ENCODE measurements at regions not wholly inside any gene's neighbourhood (a gene's known extent, or its start where the extent isn't known, plus 50 kb on each side); places are given as distances from the start of the nearest gene placed in this dataset.

GRCh38 chr4:14504162-14504561 lies 498.1 kb upstream of the CPEB2 start:
- DNase-seq, result no peak

GRCh38 chr4:14513471-14513870 lies 488.8 kb upstream of the CPEB2 start:
- no peak for DNase-seq

GRCh38 chr4:14515556-14515955 lies 486.7 kb upstream of the CPEB2 start:
- DNase-seq, result no peak

- no peak for DNase-seq
Observed at GRCh38 chr4:14518136-14518535, 484.1 kb upstream of the CPEB2 start.

- no peak for DNase-seq
Observed at GRCh38 chr4:14520171-14520570, 482.1 kb upstream of the CPEB2 start.

GRCh38 chr4:14524276-14524675 lies 478.0 kb upstream of the CPEB2 start:
- no peak for DNase-seq

GRCh38 chr4:14528918-14529317 lies 473.4 kb upstream of the CPEB2 start:
- DNase-seq, result no peak

GRCh38 chr4:14529653-14530052 lies 472.6 kb upstream of the CPEB2 start:
- no peak for DNase-seq

GRCh38 chr4:14532436-14532835 lies 469.8 kb upstream of the CPEB2 start:
- DNase-seq, result no peak

- no peak for DNase-seq
Observed at GRCh38 chr4:14539246-14539645, 463.0 kb upstream of the CPEB2 start.

GRCh38 chr4:14545163-14545562 lies 457.1 kb upstream of the CPEB2 start:
- no peak for DNase-seq

- DNase-seq, result no peak
Observed at GRCh38 chr4:14545807-14546206, 456.5 kb upstream of the CPEB2 start.

- no peak for DNase-seq
Observed at GRCh38 chr4:14552119-14552518, 450.2 kb upstream of the CPEB2 start.

- no peak for DNase-seq
Observed at GRCh38 chr4:14559646-14560045, 442.6 kb upstream of the CPEB2 start.

GRCh38 chr4:14560577-14560976 lies 441.7 kb upstream of the CPEB2 start:
- DNase-seq, result no peak

GRCh38 chr4:14562901-14563300 lies 439.4 kb upstream of the CPEB2 start:
- no peak for DNase-seq

GRCh38 chr4:14564281-14564680 lies 438.0 kb upstream of the CPEB2 start:
- no peak for DNase-seq

GRCh38 chr4:14566518-14566917 lies 435.8 kb upstream of the CPEB2 start:
- DNase-seq, result no peak

GRCh38 chr4:14568351-14568750 lies 433.9 kb upstream of the CPEB2 start:
- DNase-seq, result no peak

- DNase-seq, result no peak
Observed at GRCh38 chr4:14575289-14575688, 427.0 kb upstream of the CPEB2 start.

GRCh38 chr4:14575919-14576318 lies 426.4 kb upstream of the CPEB2 start:
- no peak for DNase-seq

GRCh38 chr4:14580061-14580460 lies 422.2 kb upstream of the CPEB2 start:
- no peak for DNase-seq

- DNase-seq, result no peak
Observed at GRCh38 chr4:14581741-14582140, 420.5 kb upstream of the CPEB2 start.

- no peak for DNase-seq
Observed at GRCh38 chr4:14582677-14583076, 419.6 kb upstream of the CPEB2 start.

GRCh38 chr4:14583331-14583730 lies 418.9 kb upstream of the CPEB2 start:
- DNase-seq, result no peak

GRCh38 chr4:14583752-14584151 lies 418.5 kb upstream of the CPEB2 start:
- no peak for DNase-seq

All from activated CD4-positive, CD25-positive, alpha-beta regulatory T cell (primary cell).